CD4-positive, alpha-beta T cell treated with Interleukin-12 subunit alpha and Interleukin-12 subunit beta, for 1 hour (primary cell): ENCODE measurements at regions not wholly inside any gene's neighbourhood (a gene's known extent, or its start where the extent isn't known, plus 50 kb on each side); places are given as distances from the start of the nearest gene placed in this dataset.

Source experiments
- DNase-seq: peaks from one replicate; pipeline ENCODE4 v3.0.0-alpha.2; 2020

- no peak for DNase-seq
Observed at GRCh38 chr12:124096869-124097434, 123.9 kb downstream of the ZNF664 start.

DNA sequence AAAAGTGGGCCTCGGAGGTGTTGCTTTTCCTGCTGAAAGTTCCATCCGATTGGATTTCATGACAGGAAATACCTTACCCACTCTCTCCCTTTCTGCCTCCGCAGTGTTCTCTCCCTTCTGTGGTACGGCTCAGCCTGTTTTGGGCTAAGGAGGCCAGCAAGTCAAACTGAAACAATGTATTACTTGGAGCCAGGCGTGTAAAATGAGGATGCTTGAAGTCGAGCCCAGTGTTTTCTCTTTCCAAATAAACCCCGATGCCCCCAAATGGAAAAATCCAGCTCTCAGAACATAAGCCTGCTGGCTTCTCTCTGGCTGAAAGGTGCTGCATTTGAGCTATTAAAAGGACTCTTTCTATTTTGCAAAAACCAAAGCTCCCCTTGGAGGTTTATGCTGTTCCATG lies 124.7 kb downstream of the ZNF664 start:
- no peak for DNase-seq

- DNase-seq = no peak
Observed at GRCh38 chr12:124098101-124098757, 125.2 kb downstream of the ZNF664 start.

DNA sequence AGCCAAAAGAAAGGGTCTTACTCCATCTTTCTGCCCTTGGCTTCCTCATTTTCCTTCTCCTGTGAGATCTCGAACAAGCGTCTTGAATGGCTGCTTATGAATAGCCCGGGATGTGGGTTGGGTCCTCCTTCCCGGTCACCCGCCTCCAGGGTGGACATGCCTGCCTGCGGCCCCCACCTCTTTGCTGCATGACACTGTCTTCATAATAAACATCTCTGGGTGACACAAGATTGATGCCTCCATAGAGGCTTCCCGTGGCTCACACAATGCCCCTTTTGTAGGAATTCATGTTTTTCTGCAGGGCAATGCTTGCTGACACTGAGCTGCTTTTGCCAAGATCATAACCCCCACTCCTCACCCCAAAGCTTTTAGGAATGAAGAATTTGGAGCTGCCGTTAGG lies 125.9 kb downstream of the ZNF664 start:
- DNase-seq = no peak

DNA sequence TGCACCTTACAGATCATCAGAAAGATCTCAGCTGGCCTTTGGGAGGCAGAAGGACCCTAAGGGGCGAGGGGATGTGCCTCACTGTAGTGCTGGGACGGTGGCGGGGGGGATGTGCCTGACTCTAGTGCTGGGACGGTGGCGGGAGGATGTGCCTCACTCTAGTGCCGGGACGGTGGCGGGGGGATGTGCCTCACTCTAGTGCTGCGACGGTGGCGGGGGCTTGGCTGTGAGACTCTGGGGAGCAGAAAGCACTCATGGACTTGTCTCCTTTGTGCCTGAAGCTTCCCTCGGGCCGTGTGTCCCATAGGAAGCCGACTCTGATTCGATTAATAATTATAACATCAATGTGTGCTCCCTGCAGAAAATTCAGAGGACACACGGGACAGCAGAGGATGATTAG lies 126.6 kb downstream of the ZNF664 start:
- no peak for DNase-seq

DNA sequence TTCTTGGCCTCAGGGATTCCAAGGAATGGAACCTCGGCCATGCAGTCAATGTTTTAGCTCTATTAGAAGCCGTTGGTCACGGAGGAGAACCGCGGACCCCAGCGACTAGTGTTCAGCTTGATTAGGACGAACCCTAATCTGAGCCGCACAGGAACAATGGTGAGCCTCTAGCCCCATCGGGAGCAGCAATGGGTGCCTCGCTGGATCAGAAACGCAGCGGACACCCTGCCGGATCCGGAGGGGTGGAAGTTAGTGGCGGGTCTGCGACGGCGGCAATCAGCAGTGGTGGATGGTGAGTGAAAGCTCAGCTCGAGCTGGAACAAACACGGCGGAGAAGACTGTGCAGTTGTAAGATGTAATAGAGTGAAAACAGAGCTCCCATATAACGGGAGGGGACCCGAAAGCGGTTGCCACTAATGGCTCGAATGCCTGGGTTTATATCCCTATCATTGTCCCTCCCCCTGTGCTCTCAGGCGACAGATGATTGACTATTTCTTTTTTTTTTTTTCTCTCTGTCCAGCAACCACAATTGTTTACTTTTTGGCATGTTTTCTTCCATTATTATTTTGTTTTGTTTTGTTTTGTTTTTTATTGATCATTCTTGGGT lies 127.7 kb downstream of the ZNF664 start:
- no peak for DNase-seq

GRCh38 chr12:124105546-124105945 lies 132.5 kb downstream of the ZNF664 start:
- DNase-seq = no peak

DNA sequence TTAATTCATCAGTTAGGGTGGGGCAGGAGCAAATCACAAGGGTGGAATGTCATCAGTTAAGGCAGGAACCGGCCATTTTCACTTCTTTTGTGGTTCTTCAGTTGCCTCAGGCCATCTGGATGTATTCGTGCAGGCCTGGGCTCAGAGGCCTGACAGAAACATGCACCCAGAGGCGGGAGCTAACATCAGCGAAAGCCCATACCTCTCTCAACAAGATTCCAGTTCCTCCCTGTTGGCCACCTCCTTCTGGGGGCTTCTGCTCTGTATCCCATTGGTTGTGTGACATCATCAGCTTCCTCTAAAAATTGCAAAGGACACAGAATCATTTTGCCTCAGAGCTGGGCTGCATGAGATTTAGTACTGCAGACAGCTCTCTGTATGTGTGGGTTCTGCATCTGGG lies 134.3 kb downstream of the ZNF664 start:
- no peak for DNase-seq

GRCh38 chr12:124109760-124110159 lies 136.7 kb downstream of the ZNF664 start:
- DNase-seq = peak; percentile 20

DNA sequence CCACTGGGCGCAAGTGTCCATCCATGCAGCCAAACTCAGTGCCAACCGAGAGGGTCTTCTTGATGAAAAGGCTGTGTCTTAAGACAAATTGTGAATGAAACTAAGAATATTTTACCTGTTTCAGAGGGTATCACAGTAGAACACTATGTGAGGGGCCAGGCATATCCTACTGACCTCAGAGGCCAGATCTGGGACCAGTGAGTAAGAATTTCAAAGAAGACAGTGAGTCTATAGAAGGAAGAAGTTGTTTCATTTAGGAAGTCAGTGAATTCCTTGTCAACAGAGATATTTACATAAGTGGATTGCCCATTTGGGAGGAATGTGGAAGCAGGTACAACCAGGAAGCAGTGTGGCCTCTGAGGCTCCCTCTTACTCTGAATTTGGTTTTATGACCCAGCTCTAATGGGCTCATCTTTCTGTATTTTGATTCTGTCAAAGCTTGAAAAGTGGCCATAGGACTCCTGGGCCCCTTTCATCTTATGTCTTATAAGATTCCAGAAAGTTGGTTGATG lies 137.4 kb downstream of the ZNF664 start:
- DNase-seq = no peak

DNA sequence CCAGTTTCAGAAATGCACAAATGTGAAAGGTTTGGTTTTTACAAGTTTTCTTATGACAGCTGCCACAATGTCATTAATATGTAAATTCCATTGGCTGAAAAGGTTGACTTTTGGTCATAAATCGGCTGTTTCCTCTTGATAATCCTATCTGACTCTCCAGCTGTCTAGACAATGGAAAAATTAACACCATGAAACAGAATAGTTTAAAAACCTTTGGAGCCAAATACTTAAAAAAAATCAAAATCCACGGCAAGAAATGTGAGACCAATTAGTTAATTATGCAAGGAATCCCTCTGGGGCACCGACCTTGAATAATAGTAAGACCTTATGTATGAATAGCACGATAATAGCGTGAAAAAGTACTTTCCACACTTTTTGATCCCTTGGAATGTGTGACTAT lies 138.0 kb downstream of the ZNF664 start:
- DNase-seq = no peak

DNA sequence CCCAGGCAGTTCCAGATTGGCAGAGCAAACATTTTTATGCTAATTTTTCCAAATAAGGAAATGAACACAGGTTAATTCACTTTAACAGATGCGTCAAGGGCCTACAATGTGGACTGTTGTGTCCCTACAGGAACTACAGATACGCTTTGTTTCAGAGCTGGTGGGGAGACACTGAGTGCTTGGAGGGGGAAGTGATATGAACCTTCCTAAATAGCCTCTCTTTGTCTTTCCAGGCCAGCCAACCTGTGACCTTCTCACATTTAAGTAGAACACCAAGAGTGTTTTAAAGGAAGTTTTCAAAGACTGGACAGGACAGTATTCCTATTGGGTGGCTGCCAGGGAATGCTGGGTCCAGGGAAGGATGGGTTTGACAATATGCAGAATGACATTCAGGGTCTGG lies 141.3 kb downstream of the ZNF664 start:
- no peak for DNase-seq

GRCh38 chr12:124115496-124115895 lies 142.5 kb downstream of the ZNF664 start:
- no peak for DNase-seq

DNA sequence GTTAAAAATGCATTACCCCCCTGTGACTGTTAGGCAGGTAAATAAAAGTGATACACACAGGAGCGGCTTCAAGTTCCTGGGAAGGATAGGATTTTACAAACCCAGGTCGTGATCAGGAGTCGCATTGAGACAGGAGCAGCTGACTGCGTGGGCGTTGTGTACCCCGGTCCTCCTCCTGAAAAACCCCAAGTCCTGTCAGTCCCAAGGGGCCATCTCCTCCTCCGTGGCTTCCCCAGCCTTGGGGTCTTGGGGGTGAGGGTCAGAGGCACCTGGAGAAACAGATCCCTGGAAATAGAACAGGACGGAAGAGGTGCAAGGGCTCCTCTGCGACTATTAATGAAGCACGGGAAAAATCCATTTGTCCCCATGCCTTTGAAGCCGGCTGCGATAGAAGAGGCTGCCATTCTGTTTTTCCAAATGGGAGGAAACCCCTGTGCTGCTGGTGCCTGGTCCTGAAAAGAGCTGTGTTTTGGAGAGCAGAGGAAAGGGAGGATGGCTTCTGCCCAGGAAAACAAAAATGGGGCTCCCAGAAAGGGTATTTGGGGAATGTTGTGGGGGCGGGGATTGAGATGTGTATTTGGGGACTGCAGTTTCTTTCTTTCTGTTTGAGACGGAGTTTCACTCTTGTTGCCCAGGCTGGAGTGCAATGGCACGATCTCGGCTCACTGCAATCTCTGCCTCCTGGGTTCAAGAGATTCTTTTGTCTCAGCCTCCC lies 143.1 kb downstream of the ZNF664 start:
- no peak for DNase-seq

- no peak for DNase-seq
Observed at GRCh38 chr12:124120739-124121138, 147.7 kb downstream of the ZNF664 start.

DNA sequence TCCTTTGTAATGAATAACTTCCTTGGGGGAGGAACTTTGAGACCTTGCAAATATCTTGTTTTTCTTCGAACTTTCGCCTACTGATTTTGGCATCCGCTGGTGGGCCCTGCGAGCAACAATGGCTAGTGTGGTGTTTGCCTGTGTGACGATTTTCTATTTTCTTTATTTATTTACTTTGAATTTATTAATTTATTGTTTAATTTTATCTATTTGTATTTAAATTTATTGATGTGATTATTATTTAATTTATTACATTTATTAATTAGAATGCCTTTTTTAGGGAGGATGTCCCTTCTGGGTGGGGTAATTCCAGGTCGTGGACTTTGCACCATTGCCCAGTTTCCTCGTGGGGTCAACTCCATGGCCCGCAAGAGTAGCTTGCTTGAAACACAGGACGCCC lies 149.7 kb downstream of the ZNF664 start:
- DNase-seq = no peak

DNA sequence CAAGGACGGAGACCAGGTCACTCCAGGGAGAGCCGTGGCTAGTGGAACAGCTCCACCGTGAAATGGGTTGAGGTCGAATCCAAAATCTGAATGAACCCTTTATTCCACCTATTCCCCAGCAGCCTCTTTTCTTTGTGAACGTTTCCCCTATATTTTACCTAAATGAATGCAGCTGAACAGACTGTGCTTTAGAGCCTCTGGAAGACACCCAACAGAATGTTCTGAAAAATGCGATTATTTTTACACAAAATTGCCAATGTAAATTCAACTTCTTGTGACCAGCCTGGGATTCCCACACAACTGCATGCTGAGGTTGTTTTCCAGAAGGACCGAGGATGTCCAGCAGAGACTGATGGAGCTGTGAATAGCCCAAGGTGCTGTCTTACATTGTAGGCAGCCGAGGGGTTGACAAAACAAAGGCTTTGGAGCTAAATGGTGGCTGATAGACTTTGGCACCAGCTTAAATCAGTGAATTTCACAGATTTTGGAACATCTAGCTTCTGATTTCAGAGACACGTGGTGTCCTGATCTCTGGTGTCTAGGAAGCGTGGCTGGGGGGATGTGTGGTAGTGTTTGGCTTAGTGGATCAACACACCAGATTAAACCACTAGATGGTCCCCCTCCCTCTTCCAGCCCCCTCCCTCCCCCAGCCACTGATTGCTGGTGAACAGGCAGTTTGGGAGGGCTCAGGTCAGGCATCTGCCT lies 150.4 kb downstream of the ZNF664 start:
- DNase-seq = no peak

GRCh38 chr12:124125203-124125871 lies 152.3 kb downstream of the ZNF664 start:
- no peak for DNase-seq

GRCh38 chr12:124126950-124127655 lies 154.1 kb downstream of the ZNF664 start:
- DNase-seq = no peak

- no peak for DNase-seq
Observed at GRCh38 chr12:124129132-124129531, 156.1 kb downstream of the ZNF664 start.

DNA sequence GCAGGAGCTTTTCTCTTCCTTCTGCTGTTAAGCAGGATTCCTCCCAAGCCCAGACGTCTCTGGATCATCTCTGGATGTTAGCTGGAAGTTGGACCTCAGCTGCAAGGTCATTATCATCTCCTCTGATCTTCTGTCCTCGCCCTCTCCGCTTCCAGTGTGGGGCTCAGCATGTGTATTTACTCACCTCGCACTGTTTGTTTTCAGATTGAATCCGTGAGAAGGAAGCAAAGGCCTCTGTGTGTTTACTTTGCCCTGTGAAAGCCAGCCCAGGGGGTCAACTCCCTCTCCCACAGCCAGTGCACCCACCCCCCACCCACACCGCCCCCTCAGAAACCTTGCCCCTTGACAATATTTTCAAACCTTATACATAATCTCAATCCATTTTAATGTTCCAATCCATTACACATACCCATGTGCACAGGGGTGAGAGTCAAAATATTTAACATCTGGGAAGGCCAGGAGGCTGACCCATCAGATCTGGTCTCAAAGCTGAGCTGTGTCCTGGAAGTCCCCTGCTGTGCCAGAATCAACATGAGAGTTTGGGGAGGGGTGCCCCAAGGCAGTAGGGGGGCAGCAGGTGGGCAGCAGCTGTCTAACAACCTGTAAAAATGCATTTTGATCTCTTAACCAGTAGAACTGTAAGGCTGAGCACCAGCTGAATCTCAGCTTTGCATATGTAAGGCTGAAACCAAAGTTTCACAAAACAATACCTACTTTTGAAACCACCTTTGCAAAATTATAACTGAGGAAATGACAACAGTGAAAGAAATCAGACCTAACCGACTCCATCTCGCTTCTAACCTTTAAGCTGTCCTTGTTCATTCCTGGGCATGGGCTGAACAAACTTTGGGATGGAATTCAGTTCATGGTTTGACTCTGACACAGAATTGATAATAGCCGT lies 157.9 kb downstream of the ZNF664 start:
- DNase-seq = no peak
